ENCODE measurements at regions not wholly inside any gene's neighbourhood (a gene's known extent, or its start where the extent isn't known, plus 50 kb on each side); places are given as distances from the start of the nearest gene placed in this dataset.

DNA sequence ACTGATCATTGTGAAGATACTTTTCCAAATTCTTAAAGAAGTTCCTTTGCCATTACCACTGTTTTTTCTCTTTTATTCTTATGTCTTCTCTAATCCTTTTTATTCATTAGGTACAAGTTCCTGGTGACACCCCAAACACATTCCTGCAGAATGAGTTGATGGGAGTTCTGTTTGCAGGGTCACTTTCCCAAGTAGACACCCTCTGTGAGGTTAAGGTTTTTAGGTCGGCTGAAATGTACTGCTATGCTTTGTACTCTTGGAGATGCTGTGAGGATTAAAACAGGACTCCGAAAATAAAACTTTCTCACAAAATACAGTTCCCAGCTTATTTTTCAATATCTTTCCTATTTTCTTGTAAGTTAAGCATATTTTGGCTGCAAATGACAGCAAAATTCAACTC lies 143.3 kb upstream of the TLE4 start:
- intact Hi-C loops (cut with DNase I; ENCODE audit: low total_unique reads) = no loop called here
- Histone ChIP-seq H3K27ac (no peak overlapping the region), H3K4me3 (no peak overlapping the region), H3K27me3 (no peaks in the 10 kb centered on the region), H3K4me1 (peaks cover 0 to 17% (median 12%) of the 10 kb centered on the region in 4 donors), H3K36me3 (no peaks in the 10 kb centered on the region), H3K9me3 (peaks cover 0 to 24% (median 18%) of the 10 kb centered on the region in 4 donors)
- 65 to 93% (median 88%) methylated on average over 2 of the region's 2 CpGs for WGBS, 5 donors
- DNase-seq = no peak
- TF ChIP-seq CTCF (IDR thresholded peaks at IDR 0.05) = no peak
- no peak for TF ChIP-seq EP300 (IDR thresholded peaks at IDR 0.05)
- no peak for TF ChIP-seq POLR2AphosphoS5 (IDR thresholded peaks at IDR 0.05)
- TF ChIP-seq POLR2A (IDR thresholded peaks at IDR 0.05) = no peak

GRCh38 chr9:79430619-79431018 lies 141.1 kb upstream of the TLE4 start:
- Histone ChIP-seq H3K4me3 (no peak overlapping the region), H3K4me1 (peaks cover 0 to 17% (median 12%) of the 10 kb centered on the region in 4 donors), H3K27ac (no peak overlapping the region), H3K9me3 (peaks cover 0 to 15% (median 11%) of the 10 kb centered on the region in 4 donors), H3K36me3 (no peaks in the 10 kb centered on the region), H3K27me3 (no peaks in the 10 kb centered on the region)
- TF ChIP-seq CTCF (IDR thresholded peaks at IDR 0.05) (no peak), POLR2AphosphoS5 (IDR thresholded peaks at IDR 0.05) (peak in 1 of 3 donors; percentile 48), EP300 (IDR thresholded peaks at IDR 0.05) (no peak), POLR2A (IDR thresholded peaks at IDR 0.05) (no peak)
- DNase-seq = peak in 1 of 2 donors; percentile 67
- intact Hi-C loops (cut with DNase I; ENCODE audit: low total_unique reads) = no loop called here

GRCh38 chr9:79431019-79431679 lies 140.6 kb upstream of the TLE4 start:
- H3K4me3 ChIP-seq = no peak overlapping the region
- DNase-seq = peak in 1 of 2 donors; percentile 30
- H3K36me3 ChIP-seq = no peaks in the 10 kb centered on the region
- H3K27ac ChIP-seq = no peak overlapping the region
- H3K27me3 ChIP-seq = no peaks in the 10 kb centered on the region
- H3K4me1 ChIP-seq = peaks cover 0 to 17% (median 12%) of the 10 kb centered on the region in 4 donors
- 28 to 52% (median 37%) methylated on average over 4 of the region's 4 CpGs for WGBS, 5 donors
- no peak for TF ChIP-seq POLR2AphosphoS5 (IDR thresholded peaks at IDR 0.05)
- TF ChIP-seq CTCF (IDR thresholded peaks at IDR 0.05) = no peak
- no peak for TF ChIP-seq EP300 (IDR thresholded peaks at IDR 0.05)
- no peak for TF ChIP-seq POLR2A (IDR thresholded peaks at IDR 0.05)
- intact Hi-C loops (cut with DNase I; ENCODE audit: low total_unique reads) = no loop called here
- peaks cover 0 to 10% (median 8%) of the 10 kb centered on the region in 4 donors for H3K9me3 ChIP-seq

DNA sequence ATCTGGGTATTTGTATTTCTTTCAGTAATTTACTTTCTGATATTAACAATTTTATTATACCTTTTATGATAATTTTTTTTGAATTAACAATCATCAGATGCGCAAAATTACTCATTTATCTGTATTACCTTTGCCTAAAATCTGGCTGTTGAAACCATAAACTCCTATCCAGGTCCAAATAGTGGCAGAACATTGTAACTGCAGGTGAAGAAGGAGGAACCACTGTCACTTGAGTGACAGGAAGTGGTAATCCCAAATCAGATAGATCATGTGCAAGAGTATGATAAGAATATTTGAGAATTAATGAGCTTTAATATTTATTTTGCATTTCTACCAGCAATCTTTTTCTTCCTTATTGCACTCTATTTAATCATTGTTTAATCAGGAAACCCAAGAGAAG lies 139.3 kb upstream of the TLE4 start:
- H3K36me3 ChIP-seq = no peaks in the 10 kb centered on the region
- TF ChIP-seq POLR2AphosphoS5 (IDR thresholded peaks at IDR 0.05) = no peak
- no peak for TF ChIP-seq POLR2A (IDR thresholded peaks at IDR 0.05)
- TF ChIP-seq CTCF (IDR thresholded peaks at IDR 0.05) = no peak
- TF ChIP-seq EP300 (IDR thresholded peaks at IDR 0.05) = no peak
- no peak overlapping the region for H3K27ac ChIP-seq
- H3K9me3 ChIP-seq = no peaks in the 10 kb centered on the region
- H3K4me1 ChIP-seq = peaks cover 0 to 17% (median 12%) of the 10 kb centered on the region in 4 donors
- intact Hi-C loops (cut with DNase I; ENCODE audit: low total_unique reads) = no loop called here
- DNase-seq = no peak
- H3K4me3 ChIP-seq = no peak overlapping the region
- WGBS, 5 donors = 94 to 96% (median 96%) methylated on average over 1 of the region's 1 CpG
- peaks cover 0 to 2% (median 0%) of the 10 kb centered on the region in 3 donors for H3K27me3 ChIP-seq

Data from stomach (tissue), 8 donors.